ENCODE measurements at regions not wholly inside any gene's neighbourhood (a gene's known extent, or its start where the extent isn't known, plus 50 kb on each side); places are given as distances from the start of the nearest gene placed in this dataset.
A peak's percentile ranks its signal among the peaks of the same experiment; 100 is the strongest.

GRCh38 chr13:82661126-82661525, 1221.1 kb downstream of the SLITRK1 start:
- no peak for DNase-seq

- no peak for DNase-seq
Observed at GRCh38 chr13:82658811-82659210, 1223.5 kb downstream of the SLITRK1 start.

GRCh38 chr13:82657471-82657870, 1224.8 kb downstream of the SLITRK1 start:
- no peak for DNase-seq

GRCh38 chr13:82654861-82655855, 1227.1 kb downstream of the SLITRK1 start:
- DNase-seq = no peak

GRCh38 chr13:82654143-82654542, 1228.1 kb downstream of the SLITRK1 start:
- DNase-seq = no peak

- DNase-seq = no peak
Observed at GRCh38 chr13:82647540-82647939, 1234.7 kb downstream of the SLITRK1 start.

GRCh38 chr13:82636119-82636518, 1246.2 kb downstream of the SLITRK1 start:
- no peak for DNase-seq

GRCh38 chr13:82634946-82635345, 1247.3 kb downstream of the SLITRK1 start:
- DNase-seq = no peak

- DNase-seq = peak; percentile 30
Observed at GRCh38 chr13:82627183-82627582, 1255.1 kb downstream of the SLITRK1 start.

GRCh38 chr13:82625717-82626116, 1256.6 kb downstream of the SLITRK1 start:
- DNase-seq = no peak

- DNase-seq = no peak
Observed at GRCh38 chr13:82615043-82615442, 1267.2 kb downstream of the SLITRK1 start.

- no peak for DNase-seq
Observed at GRCh38 chr13:82614086-82614485, 1268.2 kb downstream of the SLITRK1 start.

- no peak for DNase-seq
Observed at GRCh38 chr13:82606008-82606407, 1276.3 kb downstream of the SLITRK1 start.

GRCh38 chr13:82597747-82598146, 1284.5 kb downstream of the SLITRK1 start:
- no peak for DNase-seq

- DNase-seq = no peak
Observed at GRCh38 chr13:82593239-82593638, 1289.0 kb downstream of the SLITRK1 start.

- DNase-seq = no peak
Observed at GRCh38 chr13:82571653-82572052, 1310.6 kb downstream of the SLITRK1 start.

GRCh38 chr13:82569581-82569980, 1312.7 kb downstream of the SLITRK1 start:
- DNase-seq = no peak

GRCh38 chr13:82566864-82567263, 1315.4 kb downstream of the SLITRK1 start:
- DNase-seq = no peak

GRCh38 chr13:82565201-82565600, 1317.1 kb downstream of the SLITRK1 start:
- DNase-seq = no peak

- DNase-seq = no peak
Observed at GRCh38 chr13:82560889-82561288, 1321.4 kb downstream of the SLITRK1 start.

GRCh38 chr13:82522872-82523271, 1359.4 kb downstream of the SLITRK1 start:
- no peak for DNase-seq

- DNase-seq = no peak
Observed at GRCh38 chr13:82506805-82507414, 1375.4 kb downstream of the SLITRK1 start.

GRCh38 chr13:82501834-82502233, 1380.4 kb downstream of the SLITRK1 start:
- DNase-seq = no peak

GRCh38 chr13:82480415-82480814, 1401.9 kb downstream of the SLITRK1 start:
- no peak for DNase-seq
